T-helper 2 cell treated with Interferon-gamma antibody and Interleukin-4, amounts not matched to agents 100 ng/mL and 5 ng/mL, for 36 hours (primary cell): ENCODE measurements at regions not wholly inside any gene's neighbourhood (a gene's known extent, or its start where the extent isn't known, plus 50 kb on each side); places are given as distances from the start of the nearest gene placed in this dataset.
"Not testable (repeated sequence)": the region's sequence is repeated elsewhere in the genome, so short reads cannot be mapped to it uniquely, and the experiment has no call there.

Experiments
- intact Hi-C: fragments of 100-400 bp; cut with micrococcal nuclease; formaldehyde crosslinking; loops from one replicate; pipeline ENCODE4 v1.15.1; 2023

- intact Hi-C loops, result no loop called here
Measured at GRCh38 chr13:61144301-61144700, 271.3 kb downstream of the PCDH20 start.

GRCh38 chr13:61142506-61142905 lies 273.1 kb downstream of the PCDH20 start:
- intact Hi-C loops, result no loop called here

GRCh38 chr13:61138857-61139256 lies 276.8 kb downstream of the PCDH20 start:
- intact Hi-C loops, result no loop called here

- intact Hi-C loops, result no loop called here
Measured at GRCh38 chr13:61136515-61136914, 279.1 kb downstream of the PCDH20 start.

- intact Hi-C loops, result no loop called here
Measured at GRCh38 chr13:61136093-61136492, 279.6 kb downstream of the PCDH20 start.

GRCh38 chr13:61135583-61135982 lies 280.1 kb downstream of the PCDH20 start:
- intact Hi-C loops, result no loop called here

GRCh38 chr13:61128850-61129645 lies 286.6 kb downstream of the PCDH20 start:
- intact Hi-C loops, result no loop called here

- intact Hi-C loops, result no loop called here
Measured at GRCh38 chr13:61123538-61124289, 291.9 kb downstream of the PCDH20 start.

GRCh38 chr13:61113140-61113658 lies 302.4 kb downstream of the PCDH20 start:
- intact Hi-C loops, result no loop called here

GRCh38 chr13:61111529-61111928 lies 304.1 kb downstream of the PCDH20 start:
- intact Hi-C loops, result no loop called here

- intact Hi-C loops, result no loop called here
Measured at GRCh38 chr13:61110732-61111131, 304.9 kb downstream of the PCDH20 start.

- intact Hi-C loops, result no loop called here
Measured at GRCh38 chr13:61109741-61110140, 305.9 kb downstream of the PCDH20 start.

- intact Hi-C loops, result no loop called here
Measured at GRCh38 chr13:61107989-61108388, 307.7 kb downstream of the PCDH20 start.

- intact Hi-C loops, result no loop called here
Measured at GRCh38 chr13:61095885-61096284, 319.8 kb downstream of the PCDH20 start.

- intact Hi-C loops, result no loop called here
Measured at GRCh38 chr13:61094865-61095264, 320.8 kb downstream of the PCDH20 start.

- intact Hi-C loops, result not testable (repeated sequence)
Measured at GRCh38 chr13:61089894-61090293, 325.8 kb downstream of the PCDH20 start.

GRCh38 chr13:61086087-61086486 lies 329.6 kb downstream of the PCDH20 start:
- intact Hi-C loops, result no loop called here

GRCh38 chr13:61084988-61085387 lies 330.7 kb downstream of the PCDH20 start:
- intact Hi-C loops, result no loop called here

GRCh38 chr13:61078976-61079770 lies 336.5 kb downstream of the PCDH20 start:
- intact Hi-C loops, result no loop called here

- intact Hi-C loops, result no loop called here
Measured at GRCh38 chr13:61052175-61052574, 363.5 kb downstream of the PCDH20 start.

- intact Hi-C loops, result no loop called here
Measured at GRCh38 chr13:61045251-61045650, 370.4 kb downstream of the PCDH20 start.

GRCh38 chr13:61040181-61040580 lies 375.5 kb downstream of the PCDH20 start:
- intact Hi-C loops, result no loop called here
